ENCODE measurements at regions not wholly inside any gene's neighbourhood (a gene's known extent, or its start where the extent isn't known, plus 50 kb on each side); places are given as distances from the start of the nearest gene placed in this dataset.

GRCh38 chr10:124341768-124342135 is 77.0 kb downstream of the OAT start (continued):
- TF ChIP-seq ZNF687 (IDR thresholded peaks at IDR 0.05) (no peak), SP1 (IDR thresholded peaks at IDR 0.05; ENCODE audit: low read depth, low read length) (no peak), PAX8 (IDR thresholded peaks at IDR 0.05) (no peak), SMAD1 (IDR thresholded peaks at IDR 0.05; ENCODE audit: low read depth, partially characterized antibody) (no peak), CUX1 (IDR thresholded peaks at IDR 0.05; ENCODE audit: insufficient replicate concordance, low read depth, low read length) (no peak), CEBPZ (IDR thresholded peaks at IDR 0.05; ENCODE audit: low read depth, low read length) (no peak), SMAD5 (IDR thresholded peaks at IDR 0.05; ENCODE audit: low read depth) (no peak), SMC3 (IDR thresholded peaks at IDR 0.05; ENCODE audit: borderline replicate concordance, low read length) (no peak), ZBTB4 (CRISPR knock-in tag; IDR thresholded peaks at IDR 0.05) (no peak), ELK1 (IDR thresholded peaks at IDR 0.05; ENCODE audit: low read depth, low read length) (no peak), EGR1 (IDR thresholded peaks at IDR 0.05; ENCODE audit: borderline replicate concordance in 1 of 2, low read depth in 2 of 2, low read length in 2 of 2) (no peak), RUNX3 (IDR thresholded peaks at IDR 0.05; ENCODE audit: low read length) (peak; percentile 35; the same call in 1 of the 2 replicates)

Data from GM12878 (cell line).